Dendritic cell treated with granulocyte-macrophage colony-stimulating factor and Interleukin-4, amounts not matched to agents 40 ng/mL and 50 ng/mL, for 4 days (primary cell): ENCODE measurements at regions not wholly inside any gene's neighbourhood (a gene's known extent, or its start where the extent isn't known, plus 50 kb on each side); places are given as distances from the start of the nearest gene placed in this dataset.
"Not testable (repeated sequence)": the region's sequence is repeated elsewhere in the genome, so short reads cannot be mapped to it uniquely, and the experiment has no call there.

ENCODE experiments used
- H3K27ac Mint-ChIP-seq: one replicate; pipeline ENCODE4 v1.8.0; 2022; ENCODE audit warnings: mild to moderate bottlenecking, mixed read lengths
- H3K27me3 Mint-ChIP-seq: one replicate; pipeline ENCODE4 v1.8.0; 2022; ENCODE audit warnings: mild to moderate bottlenecking, mixed read lengths
- H3K36me3 Mint-ChIP-seq: one replicate; pipeline ENCODE4 v1.8.0; 2022; ENCODE audit warnings: low read depth, mixed read lengths
- H3K4me1 Mint-ChIP-seq: one replicate; pipeline ENCODE4 v1.8.0; 2022; ENCODE audit warnings: low read depth, mixed read lengths
- H3K4me3 Mint-ChIP-seq: one replicate; pipeline ENCODE4 v1.8.0; 2022; ENCODE audit warnings: mild to moderate bottlenecking, moderate library complexity, mixed read lengths
- H3K9me3 Mint-ChIP-seq: one replicate; pipeline ENCODE4 v1.8.0; 2022; ENCODE audit warnings: mixed read lengths
- intact Hi-C: fragments of 100-400 bp; cut with micrococcal nuclease; formaldehyde crosslinking; loops from one replicate; pipeline ENCODE4 v1.15.0; 2022

DNA sequence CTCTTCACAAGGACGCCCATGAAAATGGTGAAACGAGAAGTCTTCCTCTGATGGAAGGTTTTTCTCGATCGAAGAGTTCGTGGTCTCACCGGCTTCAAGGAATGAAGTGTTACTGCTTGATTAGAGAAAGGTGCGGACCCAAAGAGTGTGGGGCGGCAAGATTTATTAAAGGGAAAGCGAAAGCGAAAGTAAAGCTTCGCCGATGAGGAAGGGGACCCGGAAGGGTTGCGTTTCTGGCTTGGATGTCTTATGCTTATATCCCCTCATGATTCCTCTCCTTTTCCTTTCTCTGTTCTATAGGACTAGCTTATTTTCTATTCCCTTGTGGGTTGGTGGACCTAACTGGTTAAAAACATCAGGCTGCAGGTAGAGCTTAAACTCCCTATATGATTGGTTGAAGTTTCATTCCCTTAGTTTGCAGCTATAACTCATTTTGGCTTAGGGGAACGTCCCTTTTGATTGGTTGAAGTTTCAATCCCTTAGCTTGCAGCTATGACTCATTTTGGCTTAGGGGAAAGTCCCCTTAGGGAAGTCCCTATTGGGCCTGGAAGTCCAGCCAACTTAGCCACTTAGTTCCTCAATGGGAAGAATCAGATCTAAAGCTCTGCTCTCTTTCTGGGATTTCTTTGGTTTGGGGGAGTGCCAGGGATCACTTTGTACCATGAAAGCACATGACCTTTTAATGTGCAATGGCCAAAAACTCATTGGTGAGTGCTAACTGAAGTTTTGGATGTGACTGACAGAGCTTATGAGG, 1025.0 kb upstream of the PCDH10 start:
- H3K27ac Mint-ChIP-seq = no peak overlapping the region
- no peaks in the 10 kb centered on the region for H3K27me3 Mint-ChIP-seq
- intact Hi-C loops = no loop called here
- no peaks in the 10 kb centered on the region for H3K4me1 Mint-ChIP-seq
- peaks cover 46% of the 10 kb centered on the region for H3K9me3 Mint-ChIP-seq
- no peaks in the 10 kb centered on the region for H3K36me3 Mint-ChIP-seq
- no peak overlapping the region for H3K4me3 Mint-ChIP-seq

DNA sequence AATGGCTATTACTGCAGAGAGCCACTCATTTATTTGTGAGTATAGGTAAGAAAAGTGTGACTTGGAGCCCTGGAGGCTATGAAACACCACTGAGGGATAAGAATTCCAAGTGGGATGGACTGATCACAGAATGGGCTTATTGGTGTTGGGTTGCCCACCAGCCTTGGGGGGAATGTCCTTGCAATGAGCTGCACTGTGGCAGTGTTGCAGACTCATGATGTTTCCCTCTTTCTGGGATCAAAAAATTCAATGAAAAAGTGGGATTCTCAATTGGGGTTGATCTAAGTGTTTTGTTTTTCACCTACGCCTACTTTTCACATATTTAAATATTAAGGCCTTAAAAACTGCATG, 1024.5 kb upstream of the PCDH10 start:
- intact Hi-C loops = no loop called here
- H3K27me3 Mint-ChIP-seq = no peaks in the 10 kb centered on the region
- H3K9me3 Mint-ChIP-seq = peaks cover 40% of the 10 kb centered on the region

GRCh38 chr4:132125131-132125530, 1024.0 kb upstream of the PCDH10 start:
- intact Hi-C loops = no loop called here
- Mint-ChIP-seq H3K36me3 (no peaks in the 10 kb centered on the region), H3K4me3 (no peak overlapping the region), H3K27ac (no peak overlapping the region), H3K9me3 (peaks cover 35% of the 10 kb centered on the region), H3K4me1 (no peaks in the 10 kb centered on the region), H3K27me3 (no peaks in the 10 kb centered on the region)

More for the DNA sequence above, 1024.5 kb upstream of the PCDH10 start:
- Mint-ChIP-seq H3K4me3 (no peak overlapping the region), H3K4me1 (no peaks in the 10 kb centered on the region), H3K27ac (no peak overlapping the region), H3K36me3 (no peaks in the 10 kb centered on the region)

DNA sequence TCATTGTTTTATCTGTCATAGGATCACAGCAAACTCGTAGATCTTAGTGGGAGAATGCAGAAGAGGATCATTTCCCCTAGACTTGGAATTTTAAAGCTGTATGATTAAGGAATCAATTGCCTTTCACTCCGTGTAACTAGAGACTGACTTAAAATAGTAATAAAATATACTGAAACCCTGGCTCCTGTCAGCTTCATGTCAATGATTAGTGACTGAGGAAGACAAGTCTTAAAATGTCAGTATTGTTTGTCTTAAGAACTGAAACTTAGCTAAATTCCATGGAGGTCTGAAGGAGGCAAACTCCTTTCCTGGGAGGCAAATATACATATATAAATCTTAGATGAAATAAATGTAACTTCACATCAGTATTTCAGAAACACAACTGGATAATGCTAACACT, 1016.7 kb upstream of the PCDH10 start:
- no peaks in the 10 kb centered on the region for H3K36me3 Mint-ChIP-seq

DNA sequence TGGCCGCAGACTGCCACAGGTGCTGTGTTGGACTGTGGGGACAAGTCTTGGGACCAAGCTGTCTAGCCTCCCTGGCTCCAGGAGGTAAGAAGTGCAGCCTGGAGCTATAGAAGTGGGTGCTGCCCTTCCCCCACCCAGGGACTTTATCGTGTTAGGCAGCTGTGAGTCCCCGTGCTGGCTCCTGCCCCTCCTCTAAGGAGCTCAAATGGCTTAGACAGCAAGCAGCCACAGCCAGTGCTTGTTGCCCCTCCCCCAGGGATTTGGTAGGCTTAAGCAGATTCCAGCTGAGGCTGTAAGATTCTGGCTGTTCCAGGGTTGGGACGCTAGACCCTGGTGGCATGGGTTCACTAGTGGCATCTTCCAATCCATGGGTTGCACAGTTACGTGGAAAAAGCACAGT, 979.4 kb upstream of the PCDH10 start:
- no peaks in the 10 kb centered on the region for H3K36me3 Mint-ChIP-seq
- no peak overlapping the region for H3K27ac Mint-ChIP-seq
- no peaks in the 10 kb centered on the region for H3K4me1 Mint-ChIP-seq
- intact Hi-C loops = no loop called here
- peaks cover 44% of the 10 kb centered on the region for H3K9me3 Mint-ChIP-seq
- no peak overlapping the region for H3K4me3 Mint-ChIP-seq
- H3K27me3 Mint-ChIP-seq = no peaks in the 10 kb centered on the region

More for the DNA sequence above, 1016.7 kb upstream of the PCDH10 start:
- Mint-ChIP-seq H3K27ac (no peak overlapping the region), H3K9me3 (peaks cover 15% of the 10 kb centered on the region), H3K4me1 (no peaks in the 10 kb centered on the region), H3K27me3 (no peaks in the 10 kb centered on the region), H3K4me3 (no peak overlapping the region)
- intact Hi-C loops = no loop called here

DNA sequence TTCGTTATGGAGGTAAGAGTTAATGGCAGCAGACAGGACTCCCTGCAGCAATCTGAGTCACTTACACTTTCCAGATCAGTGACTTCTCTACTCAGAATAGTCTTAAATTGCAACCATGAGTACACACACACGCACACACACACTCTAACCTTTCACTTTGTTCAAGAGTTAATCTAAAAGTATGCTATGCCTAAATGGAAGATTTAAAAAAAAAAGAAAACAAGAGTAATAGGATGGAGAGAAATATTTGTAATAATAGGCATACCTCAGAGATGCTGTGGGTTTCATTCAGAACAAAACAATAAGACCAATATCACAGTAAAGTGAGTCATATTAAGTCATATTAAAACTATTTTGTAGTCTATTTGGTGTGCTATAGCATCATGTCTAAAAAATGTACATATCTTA, 969.1 kb upstream of the PCDH10 start:
- intact Hi-C loops = no loop called here

DNA sequence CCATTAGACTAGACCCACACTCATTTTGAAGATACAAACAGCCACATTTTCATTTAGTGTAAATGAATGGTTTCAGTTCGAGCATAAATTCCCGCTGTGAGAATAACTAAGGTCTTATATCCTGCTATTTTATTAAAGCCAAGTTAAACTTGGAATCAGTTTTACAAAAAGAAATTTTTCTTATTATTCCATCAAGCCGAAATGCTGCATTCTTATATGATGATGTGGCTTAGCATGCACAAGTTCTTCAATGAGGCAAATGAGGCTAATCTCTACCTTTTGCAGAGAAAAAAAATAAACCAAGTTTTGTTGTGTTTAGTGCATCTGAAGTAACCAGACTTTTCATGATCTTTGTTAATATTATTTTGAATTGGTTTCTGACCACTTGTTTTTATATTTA, 953.9 kb upstream of the PCDH10 start:
- no peak overlapping the region for H3K4me3 Mint-ChIP-seq
- intact Hi-C loops = no loop called here
- no peaks in the 10 kb centered on the region for H3K4me1 Mint-ChIP-seq
- no peaks in the 10 kb centered on the region for H3K27me3 Mint-ChIP-seq
- H3K27ac Mint-ChIP-seq = no peak overlapping the region
- no peaks in the 10 kb centered on the region for H3K36me3 Mint-ChIP-seq
- H3K9me3 Mint-ChIP-seq = no peaks in the 10 kb centered on the region

More for the DNA sequence above, 969.1 kb upstream of the PCDH10 start:
- Mint-ChIP-seq H3K4me1 (no peaks in the 10 kb centered on the region), H3K9me3 (no peaks in the 10 kb centered on the region), H3K27me3 (no peaks in the 10 kb centered on the region), H3K4me3 (no peak overlapping the region), H3K36me3 (no peaks in the 10 kb centered on the region), H3K27ac (no peak overlapping the region)

DNA sequence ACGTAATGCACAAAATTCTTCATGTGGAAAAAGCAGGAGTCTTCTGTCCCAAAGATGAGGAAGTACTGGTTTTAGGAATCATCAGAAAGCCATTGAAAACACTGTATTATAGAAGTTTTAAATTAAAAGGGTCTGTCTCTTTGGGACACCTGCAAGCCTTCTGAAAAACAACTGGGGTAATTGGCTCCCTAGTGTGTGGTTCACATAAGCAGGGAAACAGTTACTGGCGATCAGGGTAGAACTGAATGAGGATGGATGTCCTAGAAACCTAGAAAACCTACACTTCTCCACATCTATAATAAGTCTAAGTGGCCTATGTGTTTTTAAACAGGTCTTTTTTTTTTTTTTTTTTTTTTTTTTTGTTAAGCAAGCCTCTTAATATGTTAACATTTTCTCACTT, 945.5 kb upstream of the PCDH10 start:
- Mint-ChIP-seq H3K4me3 (no peak overlapping the region), H3K4me1 (no peaks in the 10 kb centered on the region), H3K36me3 (no peaks in the 10 kb centered on the region), H3K27me3 (no peaks in the 10 kb centered on the region), H3K9me3 (no peaks in the 10 kb centered on the region), H3K27ac (no peak overlapping the region)
- intact Hi-C loops = no loop called here

- Mint-ChIP-seq H3K4me1 (no peaks in the 10 kb centered on the region), H3K9me3 (no peaks in the 10 kb centered on the region), H3K4me3 (no peak overlapping the region), H3K27ac (no peak overlapping the region), H3K36me3 (no peaks in the 10 kb centered on the region), H3K27me3 (no peaks in the 10 kb centered on the region)
- intact Hi-C loops = no loop called here
Measured at GRCh38 chr4:132214519-132214918, 934.6 kb upstream of the PCDH10 start.

DNA sequence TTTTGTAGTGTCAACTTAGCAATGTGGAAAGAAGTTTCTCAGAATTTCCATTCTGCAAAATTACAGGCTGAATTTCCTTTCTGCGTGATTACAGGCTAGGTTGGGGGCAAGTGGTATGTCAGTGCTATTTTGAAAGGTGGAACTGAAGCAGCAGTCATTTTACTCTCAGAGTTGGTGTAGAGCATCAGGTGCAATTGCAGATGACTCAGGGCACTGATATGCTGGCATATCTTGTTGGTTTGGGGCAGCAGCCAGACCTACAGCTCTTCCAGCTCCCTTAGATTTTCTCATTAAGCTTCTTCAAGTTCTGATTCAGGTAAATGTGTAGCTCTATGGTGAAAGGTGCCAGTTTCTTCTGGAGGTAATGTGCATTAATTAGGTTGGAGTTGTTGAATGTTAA, 930.7 kb upstream of the PCDH10 start:
- no peaks in the 10 kb centered on the region for H3K36me3 Mint-ChIP-seq
- H3K27me3 Mint-ChIP-seq = no peaks in the 10 kb centered on the region
- intact Hi-C loops = no loop called here
- no peak overlapping the region for H3K4me3 Mint-ChIP-seq
- H3K27ac Mint-ChIP-seq = no peak overlapping the region
- H3K4me1 Mint-ChIP-seq = no peaks in the 10 kb centered on the region
- peaks cover 5% of the 10 kb centered on the region for H3K9me3 Mint-ChIP-seq

DNA sequence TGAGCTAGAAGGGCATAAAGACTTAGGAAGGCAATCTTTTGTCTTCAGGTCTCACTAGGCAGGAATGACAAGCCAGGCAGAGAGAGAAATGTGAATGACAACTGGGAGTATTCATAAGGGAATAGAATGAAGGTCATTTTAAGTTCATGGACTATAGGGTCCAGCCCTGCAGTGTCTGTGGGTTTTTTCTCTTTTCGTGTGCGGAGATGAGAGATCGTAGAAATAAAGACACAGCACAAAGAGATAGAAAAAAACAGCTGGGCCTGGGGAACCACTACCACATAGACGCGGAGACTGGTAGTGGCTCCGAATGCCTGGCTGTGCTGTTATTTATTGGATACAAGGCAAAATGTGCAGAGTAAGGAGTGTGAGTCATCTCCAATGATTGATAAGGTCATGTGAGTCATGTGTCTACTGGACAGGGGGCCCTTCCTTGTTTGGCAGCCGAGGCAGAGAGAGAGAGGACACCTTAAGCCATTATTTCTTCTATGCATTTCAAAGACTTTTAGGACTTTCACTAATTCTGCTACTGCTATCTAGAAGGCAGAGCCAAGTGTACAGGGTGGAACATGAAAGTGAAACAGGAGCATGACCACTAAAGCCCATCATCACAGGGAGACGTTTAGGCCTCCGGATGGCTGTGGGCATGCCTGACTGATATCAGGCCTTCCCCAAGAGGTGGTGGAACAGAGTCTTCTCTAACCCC, 921.8 kb upstream of the PCDH10 start:
- intact Hi-C loops = no loop called here
- no peaks in the 10 kb centered on the region for H3K36me3 Mint-ChIP-seq
- no peak overlapping the region for H3K4me3 Mint-ChIP-seq
- peaks cover 16% of the 10 kb centered on the region for H3K9me3 Mint-ChIP-seq
- H3K27me3 Mint-ChIP-seq = no peaks in the 10 kb centered on the region
- no peaks in the 10 kb centered on the region for H3K4me1 Mint-ChIP-seq
- H3K27ac Mint-ChIP-seq = no peak overlapping the region

GRCh38 chr4:132227857-132228165, 921.3 kb upstream of the PCDH10 start:
- intact Hi-C loops, H3K4me3 Mint-ChIP-seq, H3K27me3 Mint-ChIP-seq, H3K36me3 Mint-ChIP-seq, H3K4me1 Mint-ChIP-seq, H3K27ac Mint-ChIP-seq: not testable (repeated sequence)
- H3K9me3 Mint-ChIP-seq = peaks cover 11% of the 10 kb centered on the region

DNA sequence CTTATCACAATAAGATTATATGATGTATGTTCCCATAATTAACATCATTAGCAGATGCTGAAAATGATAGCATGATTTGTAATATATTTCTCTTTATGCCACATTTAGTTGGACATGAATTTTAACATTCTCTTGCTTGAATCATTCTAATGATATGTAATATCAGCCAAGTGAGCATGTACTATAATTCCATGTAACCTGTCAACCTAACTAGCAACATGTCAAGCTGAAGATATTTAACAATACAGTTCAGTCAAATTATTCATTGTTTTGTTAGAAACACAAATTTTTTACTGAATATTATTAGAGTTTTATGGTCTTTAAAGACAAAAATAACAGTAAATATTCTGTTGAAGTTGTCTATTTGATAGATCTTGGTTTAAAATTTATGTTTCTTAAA, 920.4 kb upstream of the PCDH10 start:
- Mint-ChIP-seq H3K36me3 (no peaks in the 10 kb centered on the region), H3K27me3 (no peaks in the 10 kb centered on the region), H3K9me3 (peaks cover 11% of the 10 kb centered on the region), H3K27ac (no peak overlapping the region), H3K4me1 (no peaks in the 10 kb centered on the region), H3K4me3 (no peak overlapping the region)
- intact Hi-C loops = no loop called here

DNA sequence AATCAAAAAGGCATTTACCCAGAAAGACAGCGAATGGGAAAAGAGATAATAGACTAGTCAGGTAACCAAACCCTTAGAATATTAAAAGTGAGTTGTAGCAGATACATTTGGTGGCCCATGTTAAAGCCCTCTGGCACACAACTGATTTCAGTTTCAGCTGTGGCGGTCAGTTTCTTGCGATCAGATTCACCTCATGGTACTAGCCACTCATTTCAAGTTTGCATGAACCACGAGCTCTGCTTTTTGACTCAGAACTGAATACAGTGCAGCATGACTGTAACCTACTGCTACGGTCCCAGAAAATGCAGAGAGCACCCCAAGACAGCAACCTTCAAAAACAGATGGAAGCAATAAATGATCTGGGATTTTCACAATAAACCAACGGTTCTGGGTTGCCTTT, 919.1 kb upstream of the PCDH10 start:
- peaks cover 11% of the 10 kb centered on the region for H3K9me3 Mint-ChIP-seq
- H3K4me3 Mint-ChIP-seq = no peak overlapping the region
- H3K27me3 Mint-ChIP-seq = no peaks in the 10 kb centered on the region
- no peaks in the 10 kb centered on the region for H3K4me1 Mint-ChIP-seq
- H3K27ac Mint-ChIP-seq = no peak overlapping the region
- no peaks in the 10 kb centered on the region for H3K36me3 Mint-ChIP-seq
- intact Hi-C loops = no loop called here

- intact Hi-C loops = no loop called here
- H3K4me3 Mint-ChIP-seq = no peak overlapping the region
- no peaks in the 10 kb centered on the region for H3K9me3 Mint-ChIP-seq
- H3K4me1 Mint-ChIP-seq = no peaks in the 10 kb centered on the region
- H3K27ac Mint-ChIP-seq = no peak overlapping the region
- H3K27me3 Mint-ChIP-seq = no peaks in the 10 kb centered on the region
- H3K36me3 Mint-ChIP-seq = no peaks in the 10 kb centered on the region
Measured at GRCh38 chr4:132238697-132239096, 910.4 kb upstream of the PCDH10 start.
